ENCODE measurements at regions not wholly inside any gene's neighbourhood (a gene's known extent, or its start where the extent isn't known, plus 50 kb on each side); places are given as distances from the start of the nearest gene placed in this dataset.
"Not testable (repeated sequence)": the region's sequence is repeated elsewhere in the genome, so short reads cannot be mapped to it uniquely, and the experiment has no call there.

- FAIRE-seq (no peak), DNase-seq (ENCODE audit: low spot score in 2 of 2) (no peak)
Measured at GRCh38 chr14:25351269-25351668, 301.3 kb upstream of the STXBP6 start.

DNA sequence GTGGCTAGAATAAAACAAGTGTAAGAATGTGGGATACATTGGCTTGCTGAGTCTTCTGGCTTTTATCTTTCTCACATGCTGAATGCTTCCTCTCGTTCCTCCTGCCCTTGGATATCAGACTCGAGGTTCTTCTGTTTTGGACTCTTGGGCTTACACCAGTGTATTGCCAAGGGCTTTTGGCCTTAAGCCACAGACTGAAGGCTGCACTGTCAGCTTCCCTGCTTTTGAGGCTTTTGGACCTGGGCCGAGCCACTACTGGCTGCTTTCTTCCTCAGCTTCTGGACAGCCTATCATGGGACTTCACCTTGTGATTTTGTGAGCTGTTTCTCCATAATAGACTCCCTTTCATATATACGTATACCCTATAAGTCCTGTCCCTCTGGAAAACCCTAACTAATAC lies 300.9 kb upstream of the STXBP6 start:
- FAIRE-seq (no peak), DNase-seq (ENCODE audit: low spot score in 2 of 2) (no peak)

DNA sequence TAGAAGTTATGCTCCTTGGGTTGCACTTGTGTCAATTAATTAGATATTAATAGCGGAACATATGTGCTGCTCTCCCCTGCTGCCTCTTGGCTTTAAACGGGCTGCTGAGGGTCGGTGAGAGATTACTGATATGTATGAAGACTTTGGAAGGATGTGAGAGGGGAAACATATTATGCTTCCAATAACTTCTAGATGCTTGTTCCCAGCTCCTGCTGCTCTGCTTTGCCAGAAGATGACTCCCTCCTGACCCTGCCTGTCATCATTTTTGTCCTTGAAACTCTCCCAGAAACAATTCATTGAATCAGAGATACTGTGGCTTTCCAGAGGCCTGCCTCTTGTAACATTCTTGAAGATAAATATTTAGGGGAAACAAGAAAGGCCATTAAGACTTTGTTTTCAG lies 300.1 kb upstream of the STXBP6 start:
- DNase-seq (ENCODE audit: low spot score in 2 of 2) = no peak
- FAIRE-seq = no peak

DNA sequence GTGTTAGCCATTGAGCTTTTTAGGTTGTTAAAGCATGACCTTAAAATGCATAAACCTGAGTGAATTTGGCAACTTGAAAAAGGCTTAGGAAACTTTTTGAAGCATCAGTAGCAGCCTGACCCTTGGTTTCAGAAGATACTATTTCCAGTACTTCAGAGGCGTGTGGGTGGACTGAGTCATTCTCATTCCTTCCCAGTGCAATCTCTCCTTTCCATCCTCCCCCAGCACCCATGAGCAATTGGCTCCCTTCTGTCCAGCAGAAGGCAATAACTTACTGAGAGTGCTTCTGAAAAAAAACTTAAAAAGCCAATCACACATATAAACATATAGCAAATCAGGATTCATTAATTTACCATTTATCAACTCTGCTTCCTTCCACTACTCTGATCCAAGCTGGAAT lies 299.3 kb upstream of the STXBP6 start:
- no peak for FAIRE-seq
- DNase-seq (ENCODE audit: low spot score in 2 of 2) = no peak

- no peak for DNase-seq (ENCODE audit: low spot score in 2 of 2)
- FAIRE-seq = no peak
Measured at GRCh38 chr14:25340882-25341281, 290.9 kb upstream of the STXBP6 start.

DNA sequence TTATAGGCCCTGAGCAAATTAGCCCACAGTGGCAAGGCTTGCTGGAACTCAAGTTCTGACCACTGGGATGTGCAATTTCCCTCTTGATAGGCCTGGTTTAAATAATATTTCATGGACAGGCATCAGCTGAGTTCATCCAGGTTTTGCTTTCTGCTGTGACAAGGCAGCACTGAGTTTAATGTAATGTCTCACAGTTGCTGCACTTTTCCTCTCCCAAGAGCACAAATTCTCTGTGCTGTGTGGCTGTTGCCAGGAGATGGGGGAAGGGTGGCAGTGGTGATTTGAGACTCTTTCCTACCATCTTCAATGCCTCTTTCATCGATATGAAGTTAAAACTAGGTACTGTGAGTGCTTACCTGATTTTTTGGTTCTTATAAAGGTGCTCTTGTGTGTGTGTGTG lies 272.8 kb upstream of the STXBP6 start:
- no peak for FAIRE-seq
- DNase-seq (ENCODE audit: low spot score in 2 of 2) = no peak

- not testable (repeated sequence) for DNase-seq (ENCODE audit: low spot score in 2 of 2); FAIRE-seq
Measured at GRCh38 chr14:25316007-25316406, 266.1 kb upstream of the STXBP6 start.

- FAIRE-seq (no peak), DNase-seq (ENCODE audit: low spot score in 2 of 2) (no peak)
Measured at GRCh38 chr14:25308244-25308643, 258.3 kb upstream of the STXBP6 start.

GRCh38 chr14:25303934-25304333 lies 254.0 kb upstream of the STXBP6 start:
- FAIRE-seq (no peak), DNase-seq (ENCODE audit: low spot score in 2 of 2) (no peak)

DNA sequence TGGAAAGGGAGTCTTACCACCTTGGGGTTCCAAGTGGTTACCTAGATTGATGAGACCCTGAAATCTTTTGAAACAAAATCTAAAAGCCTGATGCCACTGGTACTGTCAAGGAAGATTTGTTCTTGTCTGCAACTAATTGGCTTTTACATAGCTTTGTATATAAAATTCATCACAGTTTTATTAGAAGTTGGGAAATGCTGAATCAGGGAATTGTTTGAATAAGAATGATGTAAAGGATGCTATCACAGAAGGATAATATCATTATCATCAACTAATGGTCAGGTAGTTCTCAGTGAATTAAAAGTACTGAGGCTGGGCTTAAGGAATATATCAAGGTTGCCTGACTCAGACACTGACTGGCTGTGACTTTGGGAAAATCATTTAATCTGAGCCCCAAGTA lies 248.3 kb upstream of the STXBP6 start:
- no peak for FAIRE-seq
- no peak for DNase-seq (ENCODE audit: low spot score in 2 of 2)

DNA sequence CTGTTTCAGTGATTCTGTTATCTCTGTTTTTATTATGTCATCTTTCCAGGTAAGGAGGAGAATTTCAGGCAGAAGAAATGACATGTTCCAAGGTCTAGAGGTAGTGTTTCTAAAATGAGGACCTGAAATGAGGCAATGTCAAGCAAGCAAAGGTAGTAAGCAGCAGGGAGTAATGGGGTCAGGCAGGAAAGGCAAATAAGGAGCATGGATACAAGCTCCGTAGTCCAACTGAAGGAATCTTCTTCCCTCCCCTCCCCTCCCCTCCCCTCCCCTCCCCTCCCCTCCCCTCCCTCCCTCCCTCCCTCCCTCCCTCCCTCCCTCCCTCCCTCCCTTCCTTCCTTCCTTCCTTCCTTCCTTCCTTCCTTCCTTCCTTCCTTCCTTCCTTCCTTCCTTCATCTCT lies 240.2 kb upstream of the STXBP6 start:
- DNase-seq (ENCODE audit: low spot score in 2 of 2); FAIRE-seq: not testable (repeated sequence)

DNA sequence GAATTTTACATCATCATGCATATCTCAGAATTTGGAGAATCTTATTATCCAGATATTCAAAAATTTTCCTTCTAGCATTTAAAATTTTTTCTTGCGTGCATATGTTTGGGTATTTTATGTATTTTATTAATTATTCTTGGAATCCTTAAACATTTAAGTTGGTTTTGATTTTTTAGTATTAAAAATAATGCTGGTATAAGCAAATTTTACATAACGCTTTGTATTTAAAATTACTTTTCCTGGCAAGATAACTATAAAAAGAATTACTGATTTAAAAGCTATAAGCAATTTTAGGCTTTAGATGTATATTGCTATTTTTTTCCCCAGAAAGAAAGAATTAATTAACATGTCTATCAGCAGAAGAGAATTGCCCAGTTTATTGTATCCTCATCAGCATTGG lies 224.6 kb upstream of the STXBP6 start:
- FAIRE-seq (no peak), DNase-seq (ENCODE audit: low spot score in 2 of 2) (no peak)

GRCh38 chr14:25267186-25267585 lies 217.2 kb upstream of the STXBP6 start:
- FAIRE-seq (no peak), DNase-seq (ENCODE audit: low spot score in 2 of 2) (no peak)

DNA sequence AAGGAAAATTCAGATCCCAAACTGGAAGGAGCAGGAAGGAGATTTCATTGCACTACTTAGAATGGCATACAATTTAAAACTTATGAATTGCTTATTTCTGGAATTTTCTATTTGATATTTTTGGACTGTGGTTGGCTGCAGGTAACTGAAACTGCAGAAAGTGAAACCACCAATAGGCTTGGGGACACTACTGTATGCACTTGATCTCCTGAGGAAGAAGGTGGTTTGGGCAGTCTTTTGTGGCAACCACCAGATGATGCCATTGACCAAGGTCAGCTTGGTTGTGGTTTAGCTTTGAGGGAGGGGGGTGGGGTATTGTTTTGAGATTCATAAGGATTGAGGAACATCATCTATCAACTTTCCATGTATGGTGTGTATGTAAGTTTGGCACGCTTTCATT lies 209.5 kb upstream of the STXBP6 start:
- DNase-seq (ENCODE audit: low spot score in 2 of 2) (no peak), FAIRE-seq (no peak)

GRCh38 chr14:25252793-25253192 lies 202.8 kb upstream of the STXBP6 start:
- DNase-seq (ENCODE audit: low spot score in 2 of 2) (no peak), FAIRE-seq (no peak)

DNA sequence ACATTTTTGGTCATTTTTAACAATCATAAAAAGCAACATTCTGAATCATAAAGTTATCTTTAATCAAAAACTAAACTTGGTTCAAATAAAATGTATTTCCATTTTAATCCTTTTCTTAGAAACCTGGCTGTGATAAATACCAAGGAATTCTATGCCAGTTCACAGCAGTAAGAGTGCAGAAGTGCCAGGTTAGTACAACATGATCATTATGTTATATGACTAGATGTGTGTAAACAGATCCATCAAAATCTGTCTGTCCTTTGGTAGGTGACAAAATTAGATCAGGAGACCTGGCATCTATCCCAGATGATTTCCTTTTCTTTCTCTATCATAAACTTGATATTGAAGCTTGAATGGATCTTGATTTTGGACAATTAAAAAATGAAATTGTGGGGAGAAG lies 200.6 kb upstream of the STXBP6 start:
- FAIRE-seq (no peak), DNase-seq (ENCODE audit: low spot score in 2 of 2) (no peak)

GRCh38 chr14:25247609-25248008 lies 197.7 kb upstream of the STXBP6 start:
- no peak for DNase-seq (ENCODE audit: low spot score in 2 of 2)
- no peak for FAIRE-seq

DNA sequence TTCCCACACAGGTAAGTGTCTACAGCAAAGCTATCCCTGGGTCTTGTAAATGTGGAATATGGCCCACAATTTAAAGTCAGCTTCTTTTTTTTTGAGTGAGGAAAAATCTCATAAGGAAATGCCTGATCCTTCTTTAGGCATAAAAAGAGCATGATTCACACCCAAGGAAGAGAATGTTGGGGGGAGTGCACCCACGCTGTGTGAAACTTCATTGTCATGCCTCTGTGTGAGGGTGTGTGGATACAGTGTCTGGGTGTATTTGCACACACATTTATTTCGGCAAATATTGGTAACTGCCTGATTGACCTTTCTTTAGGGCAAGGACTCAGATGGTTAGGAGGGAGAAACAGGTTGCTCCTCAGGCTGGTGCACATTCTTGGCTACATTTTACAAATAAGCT lies 196.8 kb upstream of the STXBP6 start:
- DNase-seq (ENCODE audit: low spot score in 2 of 2) (no peak), FAIRE-seq (no peak)

GRCh38 chr14:25239170-25239569 lies 189.2 kb upstream of the STXBP6 start:
- FAIRE-seq (no peak), DNase-seq (ENCODE audit: low spot score in 2 of 2) (no peak)

GRCh38 chr14:25237845-25238244 lies 187.9 kb upstream of the STXBP6 start:
- FAIRE-seq (no peak), DNase-seq (ENCODE audit: low spot score in 2 of 2) (no peak)

DNA sequence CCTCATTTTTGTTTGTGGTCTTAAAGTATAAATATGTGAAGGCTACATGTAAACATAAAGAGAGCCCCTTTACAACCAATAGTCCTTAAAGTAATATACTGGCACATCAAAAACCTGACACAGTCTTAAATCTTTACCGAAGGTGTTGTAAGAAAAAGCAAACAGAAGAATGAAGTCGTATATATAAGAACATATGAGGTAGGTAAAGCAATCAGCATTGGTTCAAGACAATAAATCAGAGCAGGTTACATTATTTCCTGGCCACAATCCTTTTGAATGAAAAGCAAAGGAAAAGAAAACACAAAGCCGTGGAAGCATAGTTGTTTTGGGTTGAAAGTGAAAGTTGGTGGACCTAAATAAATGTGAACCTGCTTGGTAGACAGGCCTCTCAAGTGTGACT lies 183.7 kb upstream of the STXBP6 start:
- no peak for DNase-seq (ENCODE audit: low spot score in 2 of 2)
- no peak for FAIRE-seq

DNA sequence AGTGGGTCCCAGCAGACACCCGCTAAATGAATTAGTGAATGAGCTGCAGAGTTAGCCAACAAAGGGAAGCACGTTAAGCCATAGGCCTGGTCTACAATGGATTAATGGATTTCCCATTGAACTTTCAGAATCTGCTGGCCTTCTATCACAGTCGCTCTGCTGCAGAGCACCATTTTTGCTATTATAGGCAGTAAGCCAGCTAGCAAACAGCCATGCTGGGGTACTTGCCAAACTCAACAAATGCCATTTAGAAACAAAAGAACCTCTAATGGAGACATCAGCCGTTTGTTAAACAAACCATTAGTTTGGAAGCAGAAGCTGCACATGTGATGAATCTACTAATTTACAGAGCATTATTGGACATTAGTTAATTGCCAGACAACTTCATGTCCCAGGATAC lies 181.1 kb upstream of the STXBP6 start:
- FAIRE-seq (no peak), DNase-seq (ENCODE audit: low spot score in 2 of 2) (no peak)

DNA sequence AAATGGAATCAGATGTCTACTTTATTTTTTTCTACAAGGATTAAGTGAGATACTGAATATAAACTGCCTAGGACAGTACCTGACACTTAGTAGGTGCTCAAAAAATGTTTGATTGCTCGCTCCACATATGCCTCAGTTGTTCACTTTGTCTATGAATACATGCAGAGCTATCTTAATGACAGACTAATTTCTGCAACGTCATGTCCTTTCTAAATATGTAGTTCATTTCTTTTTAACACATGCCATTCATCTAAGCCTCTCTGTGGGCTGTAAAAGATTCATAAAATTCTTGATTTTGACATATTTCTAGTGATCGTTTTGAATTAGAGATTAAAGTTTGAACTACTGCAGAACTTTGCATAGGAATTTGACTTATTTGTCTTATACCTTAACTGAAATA lies 176.3 kb upstream of the STXBP6 start:
- no peak for DNase-seq (ENCODE audit: low spot score in 2 of 2)
- no peak for FAIRE-seq

- DNase-seq (ENCODE audit: low spot score in 2 of 2) (no peak), FAIRE-seq (no peak)
Measured at GRCh38 chr14:25222256-25222655, 172.3 kb upstream of the STXBP6 start.
